SK-N-MC (cell line): ENCODE measurements at regions not wholly inside any gene's neighbourhood (a gene's known extent, or its start where the extent isn't known, plus 50 kb on each side); places are given as distances from the start of the nearest gene placed in this dataset.

ENCODE experiments used
- EZH2 ChIP-seq: fragments of 200-600 bp; sonication (generic); IDR thresholded peaks from one replicate; pipeline ENCODE4 v1.6.1; 2017; ENCODE audit warnings: antibody characterized with exemption
- FOXP2 ChIP-seq: optimal IDR thresholded peaks from 2 replicates; pipeline ENCODE3; 2011; ENCODE audit warnings: mild to moderate bottlenecking, moderate library complexity; ENCODE audit not compliant: insufficient read depth; ENCODE audit errors: extremely low read length, control extremely low read depth
- POLR2AphosphoS5 ChIP-seq: IDR thresholded peaks from 2 replicates; pipeline ENCODE4 v1.6.1; 2012; ENCODE audit warnings: mild to moderate bottlenecking, low read depth, low read length, borderline replicate concordance

- no peak for TF ChIP-seq EZH2
- TF ChIP-seq POLR2AphosphoS5, result no peak
- TF ChIP-seq FOXP2, result no peak
Observed at GRCh38 chr4:95606739-95607138, 58.0 kb upstream of the UNC5C start.
